ENCODE measurements at regions not wholly inside any gene's neighbourhood (a gene's known extent, or its start where the extent isn't known, plus 50 kb on each side); places are given as distances from the start of the nearest gene placed in this dataset.

- DNase-seq, result no peak
Measured at GRCh38 chr9:29657821-29658220, 2084.5 kb upstream of the C9orf72 start.

DNA sequence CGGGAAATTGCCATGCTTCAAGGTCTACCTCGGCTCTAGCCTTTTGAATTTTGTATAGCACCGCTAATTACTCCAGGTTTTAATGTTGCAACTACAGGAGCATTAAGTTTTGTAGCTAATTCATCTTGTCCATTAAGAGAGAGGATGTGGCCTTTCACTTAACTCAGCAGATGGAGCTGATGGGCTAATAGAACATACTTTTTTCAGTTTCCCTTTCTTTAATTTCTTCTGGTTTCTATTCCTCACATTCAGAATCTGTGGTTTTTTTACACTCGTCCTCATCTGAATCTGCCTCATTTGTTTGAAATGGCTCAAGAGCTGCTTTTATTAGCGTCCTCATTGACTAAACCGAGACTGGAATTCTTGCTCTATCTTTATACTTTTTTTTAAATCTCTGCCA, 2085.7 kb upstream of the C9orf72 start:
- DNase-seq, result no peak

- no peak for DNase-seq
Measured at GRCh38 chr9:29659736-29660135, 2086.5 kb upstream of the C9orf72 start.

DNA sequence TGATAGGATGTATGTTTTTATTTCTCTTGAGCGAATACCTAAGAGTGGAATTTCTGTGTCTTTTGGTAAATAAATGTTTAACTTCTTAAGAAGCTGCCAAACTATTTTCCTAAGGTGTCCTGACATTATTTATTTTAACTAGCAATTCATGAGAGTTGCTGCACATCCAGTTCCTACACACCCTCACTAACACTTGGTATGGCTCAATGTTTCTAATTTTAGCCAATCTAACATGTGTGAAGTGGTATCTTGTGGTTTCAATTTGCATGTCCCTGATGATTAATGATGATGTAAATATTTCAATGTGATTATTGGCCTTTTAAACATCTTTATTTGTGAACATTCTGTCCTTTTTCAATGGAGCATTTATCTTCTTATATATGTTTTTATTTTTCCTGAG, 2095.5 kb upstream of the C9orf72 start:
- DNase-seq, result no peak

GRCh38 chr9:29669613-29670012, 2096.3 kb upstream of the C9orf72 start:
- DNase-seq, result no peak

- no peak for DNase-seq
Measured at GRCh38 chr9:29685531-29685930, 2112.2 kb upstream of the C9orf72 start.

- DNase-seq, result no peak
Measured at GRCh38 chr9:29691145-29691544, 2117.9 kb upstream of the C9orf72 start.

- DNase-seq, result no peak
Measured at GRCh38 chr9:29691758-29692407, 2118.6 kb upstream of the C9orf72 start.

GRCh38 chr9:29697011-29697410, 2123.7 kb upstream of the C9orf72 start:
- no peak for DNase-seq

DNA sequence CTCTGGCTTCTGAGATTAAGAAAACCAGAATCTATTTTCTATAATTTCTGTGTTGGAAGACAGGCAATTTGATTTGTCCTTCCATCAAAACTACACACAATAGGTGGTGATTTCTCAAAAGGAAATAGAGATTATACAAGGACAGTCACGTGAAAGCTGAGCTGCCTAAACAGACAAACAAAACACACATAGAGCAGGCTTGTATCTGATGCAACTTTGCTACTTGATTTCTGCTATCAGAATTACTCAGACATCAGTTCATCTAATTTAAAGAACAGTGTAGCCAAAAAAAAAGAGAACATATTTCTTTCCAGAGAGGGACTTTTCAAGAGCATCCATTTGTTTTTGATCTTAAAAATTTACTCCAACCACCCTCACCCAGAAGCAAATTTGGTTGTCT, 2128.3 kb upstream of the C9orf72 start:
- DNase-seq, result no peak

GRCh38 chr9:29701971-29702370, 2128.7 kb upstream of the C9orf72 start:
- DNase-seq, result no peak

DNA sequence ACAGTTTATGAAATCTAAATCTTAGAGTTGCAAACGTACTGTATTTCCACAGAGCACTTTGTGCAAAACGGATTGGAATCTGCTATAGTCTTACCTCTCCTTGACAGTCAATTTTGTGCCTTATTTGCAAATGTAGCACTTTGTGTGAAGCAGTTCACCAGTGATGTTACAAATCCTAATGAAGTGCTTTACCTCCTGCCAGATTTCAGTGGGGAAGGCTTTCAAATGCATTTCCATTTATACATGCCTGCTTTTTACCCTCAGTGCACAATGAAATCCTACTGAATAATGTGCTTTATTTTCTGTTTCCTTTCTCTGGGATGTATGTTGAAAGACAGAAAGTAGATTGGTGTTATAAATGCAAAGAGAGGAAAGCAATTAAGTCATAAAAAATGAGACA, 2141.6 kb upstream of the C9orf72 start:
- no peak for DNase-seq

DNA sequence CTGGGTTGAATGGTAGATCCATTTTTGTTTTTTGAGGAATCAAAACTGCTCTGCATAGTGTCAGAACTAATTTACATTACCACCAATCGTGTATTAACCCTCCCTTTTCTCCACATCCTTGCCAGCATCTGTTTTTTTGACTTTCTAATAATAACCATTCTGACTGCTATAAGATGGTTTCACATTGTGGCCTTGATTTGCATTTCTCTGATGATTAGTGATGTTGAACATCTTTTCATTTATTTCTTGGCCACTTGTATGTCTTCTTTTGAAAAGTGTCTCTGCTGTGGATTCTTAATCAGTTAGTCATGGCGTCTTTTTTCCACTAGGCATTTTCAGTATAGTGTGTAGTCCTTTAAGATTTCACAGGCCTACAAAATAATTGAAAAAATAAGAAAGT, 2144.3 kb upstream of the C9orf72 start:
- no peak for DNase-seq

GRCh38 chr9:29730163-29730562, 2156.9 kb upstream of the C9orf72 start:
- no peak for DNase-seq

- DNase-seq, result no peak
Measured at GRCh38 chr9:29740518-29740917, 2167.2 kb upstream of the C9orf72 start.

GRCh38 chr9:29741169-29741568, 2167.9 kb upstream of the C9orf72 start:
- DNase-seq, result no peak

DNA sequence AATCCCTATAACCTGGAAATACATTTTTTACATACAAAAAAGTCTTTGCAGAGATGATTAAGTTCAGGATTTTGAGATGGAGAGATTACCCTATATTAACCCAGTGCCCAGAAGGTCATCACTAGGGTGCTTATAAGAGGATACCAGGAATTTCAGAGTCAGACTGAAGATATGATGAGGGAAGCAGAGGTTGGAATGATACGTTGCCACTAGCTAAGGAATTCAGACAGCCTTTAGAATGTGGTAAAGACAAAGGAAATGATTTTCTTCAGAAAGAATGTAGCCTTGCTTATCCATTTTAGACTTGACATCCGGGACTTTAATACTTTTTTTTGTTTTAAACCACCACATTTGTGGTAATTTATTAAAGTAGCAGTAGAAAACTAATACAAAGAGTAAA, 2176.8 kb upstream of the C9orf72 start:
- DNase-seq, result no peak

DNA sequence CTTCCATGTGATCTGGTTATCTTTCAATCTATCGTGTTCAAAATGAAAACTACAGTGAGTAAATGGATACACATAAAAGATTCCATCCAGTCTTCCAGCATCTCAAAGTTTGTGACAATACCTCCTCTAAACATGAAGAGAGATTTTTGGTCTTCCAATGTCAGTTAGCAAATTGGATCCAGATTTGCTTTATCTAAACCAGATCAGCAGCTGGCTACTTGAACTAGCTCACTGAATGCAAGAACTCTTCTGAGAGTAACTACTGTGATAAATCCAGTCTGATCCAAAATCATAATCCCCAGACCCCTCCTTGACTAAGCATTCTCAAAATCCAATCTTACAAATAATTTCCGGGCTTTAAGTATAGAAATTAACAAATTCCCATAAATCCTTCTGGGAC, 2177.9 kb upstream of the C9orf72 start:
- DNase-seq, result no peak

DNA sequence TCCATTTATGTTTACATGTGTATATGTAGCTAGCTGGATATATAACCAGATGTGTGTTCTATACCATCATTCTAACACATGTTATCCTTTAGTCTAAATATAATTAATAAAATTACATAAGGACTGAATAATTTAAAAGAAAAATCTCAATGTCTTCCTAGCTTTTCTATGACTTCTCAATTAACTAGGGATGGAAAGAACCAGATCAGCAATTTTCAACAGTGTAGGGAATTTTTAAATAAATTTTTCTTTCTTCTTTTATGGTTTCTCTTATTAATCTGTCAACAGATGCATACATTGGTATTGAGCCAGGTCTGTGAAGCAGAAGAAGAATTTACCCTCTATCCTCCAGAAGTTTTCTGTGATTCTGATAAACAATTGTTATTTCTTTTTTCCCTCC, 2180.4 kb upstream of the C9orf72 start:
- DNase-seq, result no peak

DNA sequence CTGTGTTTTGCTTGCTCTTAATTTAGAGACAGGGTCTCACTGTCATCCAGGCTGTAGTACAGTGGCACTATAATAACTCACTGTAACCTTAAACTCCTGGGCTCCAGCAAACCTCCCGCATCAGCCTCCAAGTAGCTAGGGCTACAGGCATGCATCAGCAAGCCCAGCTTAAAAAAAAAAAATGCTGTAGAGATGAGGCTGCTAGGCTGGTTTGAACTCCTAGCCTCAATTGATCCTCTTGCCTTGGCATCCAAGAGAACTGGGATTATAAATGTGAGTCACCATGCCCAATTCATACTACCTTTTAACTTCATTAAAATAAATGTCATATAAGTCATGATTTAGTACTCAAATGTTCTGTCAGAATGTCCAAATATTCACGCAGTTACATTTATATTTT, 2195.7 kb upstream of the C9orf72 start:
- no peak for DNase-seq

- no peak for DNase-seq
Measured at GRCh38 chr9:29773676-29774075, 2200.4 kb upstream of the C9orf72 start.

DNA sequence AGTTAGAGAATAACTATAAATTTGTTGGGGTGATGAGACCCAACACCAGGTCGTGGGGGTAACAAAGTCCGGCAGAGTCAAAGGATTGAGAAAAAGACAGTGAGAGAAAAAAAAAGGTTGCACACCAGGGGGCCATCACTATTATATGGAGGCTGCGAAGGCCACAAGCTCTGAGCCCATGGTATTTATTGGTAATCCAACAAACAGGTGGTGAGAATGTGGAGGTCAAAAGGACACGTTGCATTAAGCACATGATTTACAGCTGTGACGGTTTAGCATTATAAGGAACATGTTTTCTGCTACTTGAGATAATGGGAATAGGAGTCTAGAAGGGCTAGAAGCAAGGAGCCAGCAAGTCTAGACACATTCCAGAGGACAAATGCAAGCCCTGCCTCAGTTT, 2202.2 kb upstream of the C9orf72 start:
- DNase-seq, result no peak

- no peak for DNase-seq
Measured at GRCh38 chr9:29778281-29778849, 2205.1 kb upstream of the C9orf72 start.

DNA sequence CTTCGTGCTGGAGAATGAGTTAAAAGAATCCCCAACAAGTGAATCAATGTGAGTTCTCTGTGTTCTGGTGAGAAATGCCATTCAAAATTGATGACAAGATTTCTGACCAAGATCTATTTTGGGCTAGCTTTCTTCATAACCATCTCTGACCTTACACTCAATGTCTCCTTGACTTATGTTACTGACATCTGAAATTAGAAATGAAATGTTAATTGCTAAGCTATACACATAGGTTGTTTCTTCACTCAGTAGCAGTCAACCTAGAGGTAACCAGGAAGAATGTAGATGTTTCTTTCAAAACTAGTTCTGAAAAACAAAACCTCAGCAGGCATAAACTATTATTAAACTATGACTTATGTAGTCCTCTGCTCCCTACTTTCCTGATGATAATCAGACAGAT, 2220.7 kb upstream of the C9orf72 start:
- DNase-seq, result no peak

DNA sequence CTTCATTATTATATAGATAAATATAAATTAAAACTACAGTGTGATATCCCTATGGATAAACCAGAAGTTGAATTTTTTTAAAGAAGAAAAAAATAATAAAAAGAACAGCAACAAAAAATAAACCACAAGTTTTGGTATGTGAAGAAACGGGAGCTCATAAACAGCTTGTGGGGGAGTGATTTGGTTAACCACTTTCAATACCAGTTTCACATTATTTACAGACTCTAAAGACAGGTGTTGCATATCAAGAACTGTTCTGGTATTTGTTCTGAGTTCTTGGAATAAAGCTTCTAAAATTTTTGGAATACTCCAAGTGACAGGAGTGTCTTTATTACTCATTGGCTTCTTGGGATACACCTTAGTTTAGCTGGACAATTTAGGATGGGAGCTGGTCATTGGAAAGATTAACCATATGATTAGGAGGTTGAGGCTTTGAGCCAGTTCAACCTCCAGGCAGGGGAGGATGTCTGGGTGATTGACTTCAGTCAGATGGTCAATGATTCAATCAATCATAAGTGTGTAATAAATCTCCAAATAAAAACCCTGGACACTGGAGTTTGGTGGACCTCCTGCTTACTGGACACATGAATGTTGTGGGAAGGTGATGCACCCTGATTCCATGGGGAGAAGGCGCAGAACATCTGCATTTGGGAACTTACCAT, 2223.1 kb upstream of the C9orf72 start:
- DNase-seq, result no peak
